ENCODE measurements at regions not wholly inside any gene's neighbourhood (a gene's known extent, or its start where the extent isn't known, plus 50 kb on each side); places are given as distances from the start of the nearest gene placed in this dataset.

GRCh38 chr16:86166414-86166813 is 267.5 kb downstream of the IRF8 start:
- POLR2A ChIA-PET, result no interaction called here
- no peak for TF ChIP-seq TBL1XR1 (IDR thresholded peaks at IDR 0.05; ENCODE audit: low read depth, low read length)
- TF ChIP-seq MEF2B (IDR thresholded peaks at IDR 0.05; ENCODE audit: partially characterized antibody, poor library complexity, severe bottlenecking), result no peak
- no peak for TF ChIP-seq NFYA (IDR thresholded peaks at IDR 0.05; ENCODE audit: borderline replicate concordance, low read depth, low read length)
- no peak for TF ChIP-seq ATF2 (IDR thresholded peaks at IDR 0.05; ENCODE audit: low read length)
- no peak for TF ChIP-seq STAT1 (conservative IDR thresholded peaks at IDR 0.05)
- TF ChIP-seq E2F4 (IDR thresholded peaks at IDR 0.05; ENCODE audit: low read depth, low read length), result no peak
- no peak for TF ChIP-seq RB1 (IDR thresholded peaks at IDR 0.05; ENCODE audit: borderline replicate concordance)
- no peak for TF ChIP-seq SP1 (IDR thresholded peaks at IDR 0.05; ENCODE audit: low read depth, low read length)
- no peak for TF ChIP-seq ESRRA (IDR thresholded peaks at IDR 0.05; ENCODE audit: low read length)
- TF ChIP-seq, protein P1, sequence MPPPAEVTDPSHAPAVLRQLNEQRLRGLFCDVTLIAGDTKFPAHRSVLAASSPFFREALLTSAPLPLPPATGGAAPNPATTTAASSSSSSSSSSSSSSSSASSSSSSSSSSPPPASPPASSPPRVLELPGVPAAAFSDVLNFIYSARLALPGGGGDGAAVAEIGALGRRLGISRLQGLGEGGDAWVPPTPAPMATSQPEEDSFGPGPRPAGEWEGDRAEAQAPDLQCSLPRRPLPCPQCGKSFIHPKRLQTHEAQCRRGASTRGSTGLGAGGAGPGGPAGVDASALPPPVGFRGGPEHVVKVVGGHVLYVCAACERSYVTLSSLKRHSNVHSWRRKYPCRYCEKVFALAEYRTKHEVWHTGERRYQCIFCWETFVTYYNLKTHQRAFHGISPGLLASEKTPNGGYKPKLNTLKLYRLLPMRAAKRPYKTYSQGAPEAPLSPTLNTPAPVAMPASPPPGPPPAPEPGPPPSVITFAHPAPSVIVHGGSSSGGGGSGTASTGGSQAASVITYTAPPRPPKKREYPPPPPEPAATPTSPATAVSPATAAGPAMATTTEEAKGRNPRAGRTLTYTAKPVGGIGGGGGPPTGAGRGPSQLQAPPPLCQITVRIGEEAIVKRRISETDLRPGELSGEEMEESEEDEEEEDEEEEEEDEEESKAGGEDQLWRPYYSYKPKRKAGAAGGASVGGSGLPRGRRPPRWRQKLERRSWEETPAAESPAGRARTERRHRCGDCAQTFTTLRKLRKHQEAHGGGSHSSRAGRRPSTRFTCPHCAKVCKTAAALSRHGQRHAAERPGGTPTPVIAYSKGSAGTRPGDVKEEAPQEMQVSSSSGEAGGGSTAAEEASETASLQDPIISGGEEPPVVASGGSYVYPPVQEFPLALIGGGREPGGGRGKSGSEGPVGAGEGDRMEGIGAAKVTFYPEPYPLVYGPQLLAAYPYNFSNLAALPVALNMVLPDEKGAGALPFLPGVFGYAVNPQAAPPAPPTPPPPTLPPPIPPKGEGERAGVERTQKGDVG (CRISPR knock-in tag; IDR thresholded peaks at IDR 0.05), result no peak
- TF ChIP-seq EED (IDR thresholded peaks at IDR 0.05; ENCODE audit: low read depth), result no peak
- TF ChIP-seq, protein P2, sequence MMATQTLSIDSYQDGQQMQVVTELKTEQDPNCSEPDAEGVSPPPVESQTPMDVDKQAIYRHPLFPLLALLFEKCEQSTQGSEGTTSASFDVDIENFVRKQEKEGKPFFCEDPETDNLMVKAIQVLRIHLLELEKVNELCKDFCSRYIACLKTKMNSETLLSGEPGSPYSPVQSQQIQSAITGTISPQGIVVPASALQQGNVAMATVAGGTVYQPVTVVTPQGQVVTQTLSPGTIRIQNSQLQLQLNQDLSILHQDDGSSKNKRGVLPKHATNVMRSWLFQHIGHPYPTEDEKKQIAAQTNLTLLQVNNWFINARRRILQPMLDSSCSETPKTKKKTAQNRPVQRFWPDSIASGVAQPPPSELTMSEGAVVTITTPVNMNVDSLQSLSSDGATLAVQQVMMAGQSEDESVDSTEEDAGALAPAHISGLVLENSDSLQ (IDR thresholded peaks at IDR 0.05), result no peak
- no peak for TF ChIP-seq IKZF1 (conservative IDR thresholded peaks at IDR 0.05)
- TF ChIP-seq ASH2L (IDR thresholded peaks at IDR 0.05; ENCODE audit: borderline replicate concordance, low read depth), result no peak
- TF ChIP-seq, protein P3, sequence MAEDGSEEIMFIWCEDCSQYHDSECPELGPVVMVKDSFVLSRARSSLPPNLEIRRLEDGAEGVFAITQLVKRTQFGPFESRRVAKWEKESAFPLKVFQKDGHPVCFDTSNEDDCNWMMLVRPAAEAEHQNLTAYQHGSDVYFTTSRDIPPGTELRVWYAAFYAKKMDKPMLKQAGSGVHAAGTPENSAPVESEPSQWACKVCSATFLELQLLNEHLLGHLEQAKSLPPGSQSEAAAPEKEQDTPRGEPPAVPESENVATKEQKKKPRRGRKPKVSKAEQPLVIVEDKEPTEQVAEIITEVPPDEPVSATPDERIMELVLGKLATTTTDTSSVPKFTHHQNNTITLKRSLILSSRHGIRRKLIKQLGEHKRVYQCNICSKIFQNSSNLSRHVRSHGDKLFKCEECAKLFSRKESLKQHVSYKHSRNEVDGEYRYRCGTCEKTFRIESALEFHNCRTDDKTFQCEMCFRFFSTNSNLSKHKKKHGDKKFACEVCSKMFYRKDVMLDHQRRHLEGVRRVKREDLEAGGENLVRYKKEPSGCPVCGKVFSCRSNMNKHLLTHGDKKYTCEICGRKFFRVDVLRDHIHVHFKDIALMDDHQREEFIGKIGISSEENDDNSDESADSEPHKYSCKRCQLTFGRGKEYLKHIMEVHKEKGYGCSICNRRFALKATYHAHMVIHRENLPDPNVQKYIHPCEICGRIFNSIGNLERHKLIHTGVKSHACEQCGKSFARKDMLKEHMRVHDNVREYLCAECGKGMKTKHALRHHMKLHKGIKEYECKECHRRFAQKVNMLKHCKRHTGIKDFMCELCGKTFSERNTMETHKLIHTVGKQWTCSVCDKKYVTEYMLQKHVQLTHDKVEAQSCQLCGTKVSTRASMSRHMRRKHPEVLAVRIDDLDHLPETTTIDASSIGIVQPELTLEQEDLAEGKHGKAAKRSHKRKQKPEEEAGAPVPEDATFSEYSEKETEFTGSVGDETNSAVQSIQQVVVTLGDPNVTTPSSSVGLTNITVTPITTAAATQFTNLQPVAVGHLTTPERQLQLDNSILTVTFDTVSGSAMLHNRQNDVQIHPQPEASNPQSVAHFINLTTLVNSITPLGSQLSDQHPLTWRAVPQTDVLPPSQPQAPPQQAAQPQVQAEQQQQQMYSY (CRISPR knock-in tag; IDR thresholded peaks at IDR 0.05), result no peak
- no peak for TF ChIP-seq MYB (IDR thresholded peaks at IDR 0.05; ENCODE audit: borderline replicate concordance, low read depth, low read length)

More at GRCh38 chr16:86166414-86166813, 267.5 kb downstream of the IRF8 start:
- ChIA-PET CTCF (interaction anchor here (1.5 kb wide), 1 partner anchor 8 kb away, joined by 3 read pairs; no protein-coding TSS in a partner anchor), RAD21 (ENCODE audit: unreplicated experiment) (no interaction called here), SMC1A (ENCODE audit: uncharacterized antibody, unreplicated experiment) (no interaction called here)
- in situ Hi-C loops (cut with MboI) (no loop called here), intact Hi-C loops (cut with micrococcal nuclease; ENCODE audit: unreplicated experiment) (no loop called here)
- Histone ChIP-seq H4K20me1 (ENCODE audit: control insufficient read depth, insufficient read depth) (no peaks in the 10 kb centered on the region), H3K36me3 (ENCODE audit: control insufficient read depth in 2 of 2, insufficient read depth in 2 of 2, low read length in 1 of 2) (no peaks in the 10 kb centered on the region), H2AFZ (ENCODE audit: control insufficient read depth, low read depth, low read length) (no peak overlapping the region), H3K9me3 (replicated peaks; ENCODE audit: control insufficient read depth, insufficient read depth, low read length) (no peaks in the 10 kb centered on the region; the same call in 2 of the 3 replicates), H3K4me3 (no peak overlapping the region), H3K27me3 (replicated peaks in 1 of 2; ENCODE audit: control insufficient read depth in 2 of 2, insufficient read depth in 2 of 2, low read length in 1 of 2) (no peaks in the 10 kb centered on the region; a peak in 2 of 4 replicates), H3K27ac (ENCODE audit: control insufficient read depth, insufficient read depth) (no peak overlapping the region), H3K4me1 (ENCODE audit: control insufficient read depth, insufficient read depth, low read length) (no peaks in the 10 kb centered on the region), H3K9ac (ENCODE audit: control insufficient read depth, insufficient read depth, low read length) (no peak overlapping the region), H3K4me2 (ENCODE audit: control insufficient read depth, insufficient read depth) (no peak overlapping the region), H3K79me2 (ENCODE audit: control insufficient read depth, insufficient read depth, low read length) (no peaks in the 10 kb centered on the region)
- BruUV-seq (replicated peaks), result no TSS peak
- ATAC-seq (no peak), DNase-seq (ENCODE audit: low read depth, low spot score) (no peak), FAIRE-seq (no peak)

Data from GM12878 (cell line).